ENCODE measurements at regions not wholly inside any gene's neighbourhood (a gene's known extent, or its start where the extent isn't known, plus 50 kb on each side); places are given as distances from the start of the nearest gene placed in this dataset.
A peak's percentile ranks its signal among the peaks of the same experiment; 100 is the strongest.

DNA sequence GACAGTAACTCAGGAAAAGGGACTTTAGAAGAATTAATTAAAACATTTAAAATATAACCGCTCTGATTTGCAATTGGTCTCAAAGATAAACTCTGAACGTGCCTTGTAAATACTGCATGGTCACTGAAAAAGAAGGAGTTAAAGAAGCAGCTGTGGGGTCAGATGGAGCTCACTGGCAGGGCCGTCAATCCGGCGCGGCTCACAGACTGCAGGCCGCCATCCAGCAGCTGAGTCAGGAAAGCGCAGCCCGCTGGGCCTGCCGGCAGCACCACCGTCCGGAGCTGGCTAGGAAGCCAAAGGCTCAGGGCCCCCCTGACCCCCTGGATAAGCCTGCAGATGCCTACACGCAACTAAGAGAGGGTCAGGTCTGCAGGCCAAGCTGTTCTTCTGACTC lies 54.2 kb upstream of the FRMD1 start:
- no peak overlapping the region for H2AFZ ChIP-seq (ENCODE audit: insufficient read depth, low read depth, low read length, poor library complexity, severe bottlenecking)
- H3K36me3 Mint-ChIP-seq = no peaks in the 10 kb centered on the region
- intact Hi-C loops (cut with micrococcal nuclease) = no loop called here
- no peaks in the 10 kb centered on the region for H3K79me2 ChIP-seq (ENCODE audit: insufficient read depth, low read length)
- no peak overlapping the region for H3K9ac ChIP-seq (ENCODE audit: insufficient read depth, low read length, poor library complexity, severe bottlenecking)
- H3K36me3 ChIP-seq (replicated peaks in 1 of 2; ENCODE audit: control insufficient read depth in 1 of 2, insufficient read depth in 2 of 2, low read length in 2 of 2) = no peaks in the 10 kb centered on the region
- H3K27me3 ChIP-seq (ENCODE audit: control insufficient read depth in 2 of 2, insufficient read depth in 2 of 2, low read length in 2 of 2) = peaks cover 0 to 17% of the 10 kb centered on the region in 2 donors
- no peaks in the 10 kb centered on the region for H3K9me3 ChIP-seq (replicated peaks in 1 of 2; ENCODE audit: control insufficient read depth in 1 of 2, insufficient read depth in 1 of 2, low read length in 2 of 2)
- H3K4me2 ChIP-seq (replicated peaks; ENCODE audit: extremely low read depth, low read length, poor library complexity, severe bottlenecking) = no peak overlapping the region
- peak overlapping the region in 1 of 2 donors; percentile 71 for H3K4me3 Mint-ChIP-seq
- no peaks in the 10 kb centered on the region for H4K20me1 ChIP-seq (ENCODE audit: insufficient read depth, low read length)
- H3K27me3 Mint-ChIP-seq (ENCODE audit: low read depth in 3 of 3) = peaks cover 22 to 31% (median 27%) of the 10 kb centered on the region in 3 donors
- H3K27ac ChIP-seq (ENCODE audit: low read depth in 1 of 2, low read length in 2 of 2) = no peak overlapping the region
- H3K4me3 ChIP-seq (replicated peaks in 1 of 3; ENCODE audit: low read depth in 2 of 3, low read length in 3 of 3) = no peak overlapping the region
- no peak for DNase-seq
- peaks cover 0 to 4% (median 0%) of the 10 kb centered on the region in 7 donors for H3K9me3 Mint-ChIP-seq
- no peak overlapping the region for H3K27ac Mint-ChIP-seq
- 21% methylated on average over 11 of the region's 13 CpGs for WGBS (ENCODE audit: insufficient coverage)
- TF ChIP-seq, protein P1, sequence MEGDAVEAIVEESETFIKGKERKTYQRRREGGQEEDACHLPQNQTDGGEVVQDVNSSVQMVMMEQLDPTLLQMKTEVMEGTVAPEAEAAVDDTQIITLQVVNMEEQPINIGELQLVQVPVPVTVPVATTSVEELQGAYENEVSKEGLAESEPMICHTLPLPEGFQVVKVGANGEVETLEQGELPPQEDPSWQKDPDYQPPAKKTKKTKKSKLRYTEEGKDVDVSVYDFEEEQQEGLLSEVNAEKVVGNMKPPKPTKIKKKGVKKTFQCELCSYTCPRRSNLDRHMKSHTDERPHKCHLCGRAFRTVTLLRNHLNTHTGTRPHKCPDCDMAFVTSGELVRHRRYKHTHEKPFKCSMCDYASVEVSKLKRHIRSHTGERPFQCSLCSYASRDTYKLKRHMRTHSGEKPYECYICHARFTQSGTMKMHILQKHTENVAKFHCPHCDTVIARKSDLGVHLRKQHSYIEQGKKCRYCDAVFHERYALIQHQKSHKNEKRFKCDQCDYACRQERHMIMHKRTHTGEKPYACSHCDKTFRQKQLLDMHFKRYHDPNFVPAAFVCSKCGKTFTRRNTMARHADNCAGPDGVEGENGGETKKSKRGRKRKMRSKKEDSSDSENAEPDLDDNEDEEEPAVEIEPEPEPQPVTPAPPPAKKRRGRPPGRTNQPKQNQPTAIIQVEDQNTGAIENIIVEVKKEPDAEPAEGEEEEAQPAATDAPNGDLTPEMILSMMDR (IDR thresholded peaks at IDR 0.05) = no peak
- H3K4me1 Mint-ChIP-seq = no peaks in the 10 kb centered on the region
- no peaks in the 10 kb centered on the region for H3K4me1 ChIP-seq (ENCODE audit: control insufficient read depth in 1 of 2, insufficient read depth in 2 of 2, low read length in 2 of 2)

DNA sequence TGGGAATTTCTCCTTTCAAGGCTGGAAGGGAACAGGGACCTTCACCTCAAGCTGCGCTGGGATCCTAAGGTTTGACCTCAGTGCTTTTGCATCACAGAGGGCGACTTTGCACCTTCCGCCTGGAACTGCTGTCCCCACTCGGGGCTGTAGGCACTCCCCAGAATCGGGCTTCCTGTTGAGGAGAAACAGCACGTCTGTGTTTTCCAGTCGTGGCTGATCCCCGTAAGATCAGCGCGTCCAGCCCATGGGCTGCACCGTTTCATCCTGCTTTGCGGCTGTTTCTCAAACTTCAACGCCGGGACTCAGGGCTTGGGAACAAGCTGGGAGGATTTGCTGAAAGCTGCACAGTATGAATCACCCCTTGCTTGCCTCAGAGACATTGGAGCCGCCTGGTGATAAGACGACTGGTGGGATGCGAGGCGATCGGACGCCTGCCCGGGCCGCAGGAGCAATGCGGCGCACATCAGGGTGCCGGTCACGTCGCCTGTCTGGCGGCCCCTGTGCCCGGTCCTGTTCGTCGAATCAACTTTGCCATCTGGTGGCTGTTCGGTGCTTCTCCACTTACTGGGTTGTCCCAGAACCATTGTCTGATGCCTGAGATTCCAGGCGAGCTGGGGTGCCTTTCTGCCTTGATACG lies 53.6 kb upstream of the FRMD1 start:
- Histone ChIP-seq H3K4me1 (ENCODE audit: control insufficient read depth in 1 of 2, insufficient read depth in 2 of 2, low read length in 2 of 2) (no peaks in the 10 kb centered on the region), H3K27me3 (ENCODE audit: control insufficient read depth in 2 of 2, insufficient read depth in 2 of 2, low read length in 2 of 2) (peaks cover 0 to 17% of the 10 kb centered on the region in 2 donors), H3K27ac (ENCODE audit: low read depth in 1 of 2, low read length in 2 of 2) (no peak overlapping the region), H3K79me2 (ENCODE audit: insufficient read depth, low read length) (no peaks in the 10 kb centered on the region), H3K4me2 (replicated peaks; ENCODE audit: extremely low read depth, low read length, poor library complexity, severe bottlenecking) (no peak overlapping the region), H3K9ac (ENCODE audit: insufficient read depth, low read length, poor library complexity, severe bottlenecking) (no peak overlapping the region), H2AFZ (ENCODE audit: insufficient read depth, low read depth, low read length, poor library complexity, severe bottlenecking) (no peak overlapping the region), H3K9me3 (replicated peaks in 1 of 2; ENCODE audit: control insufficient read depth in 1 of 2, insufficient read depth in 1 of 2, low read length in 2 of 2) (no peaks in the 10 kb centered on the region), H3K36me3 (replicated peaks in 1 of 2; ENCODE audit: control insufficient read depth in 1 of 2, insufficient read depth in 2 of 2, low read length in 2 of 2) (no peaks in the 10 kb centered on the region), H3K4me3 (replicated peaks in 1 of 3; ENCODE audit: low read depth in 2 of 3, low read length in 3 of 3) (no peak overlapping the region), H4K20me1 (ENCODE audit: insufficient read depth, low read length) (no peaks in the 10 kb centered on the region)
- TF ChIP-seq, protein P1 (IDR thresholded peaks at IDR 0.05) = no peak
- peak overlapping the region in 1 of 2 donors; percentile 71 for H3K4me3 Mint-ChIP-seq
- H3K4me1 Mint-ChIP-seq = no peaks in the 10 kb centered on the region
- peaks cover 0 to 4% (median 0%) of the 10 kb centered on the region in 7 donors for H3K9me3 Mint-ChIP-seq
- no peaks in the 10 kb centered on the region for H3K36me3 Mint-ChIP-seq
- WGBS (ENCODE audit: insufficient coverage) = 17% methylated on average over 32 of the region's 34 CpGs
- peaks cover 22 to 28% (median 27%) of the 10 kb centered on the region in 3 donors for H3K27me3 Mint-ChIP-seq (ENCODE audit: low read depth in 3 of 3)
- intact Hi-C loops (cut with micrococcal nuclease) = no loop called here
- no peak overlapping the region for H3K27ac Mint-ChIP-seq
- DNase-seq = no peak

Measured in CD14-positive monocyte (primary cell).